ENCODE measurements at regions not wholly inside any gene's neighbourhood (a gene's known extent, or its start where the extent isn't known, plus 50 kb on each side); places are given as distances from the start of the nearest gene placed in this dataset.

DNA sequence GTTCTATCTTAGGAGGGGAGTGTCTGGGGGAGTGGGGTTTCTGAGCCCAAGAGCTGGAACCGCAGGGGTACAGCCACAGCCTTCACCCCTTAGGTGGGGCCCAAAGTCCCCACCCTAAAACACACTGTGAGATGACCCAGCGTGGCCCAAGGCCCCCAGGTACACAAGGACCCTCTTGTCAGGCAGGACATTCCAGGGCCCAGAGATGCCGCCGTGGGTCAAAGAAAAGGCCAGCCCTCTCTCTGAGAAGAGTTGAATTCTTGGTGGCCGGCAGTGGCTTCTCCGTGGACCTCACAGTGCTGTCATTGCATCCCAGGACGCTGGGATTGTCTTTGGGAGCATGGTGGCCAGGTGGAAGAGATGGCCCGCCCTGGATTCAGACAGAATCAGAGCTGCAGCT is 176.3 kb upstream of the C1orf174 start:
- no peak for TF ChIP-seq POLR2A (IDR thresholded peaks at IDR 0.05)
- no peak for TF ChIP-seq CTCF (IDR thresholded peaks at IDR 0.05)
